A673 (cell line): ENCODE measurements at regions not wholly inside any gene's neighbourhood (a gene's known extent, or its start where the extent isn't known, plus 50 kb on each side); places are given as distances from the start of the nearest gene placed in this dataset.

ENCODE experiments used
- BruUV-seq: library from RNA; stranded (reverse); fragments of 400-500 nt; replicated peaks from 2 replicates; lab custom pipeline; 2021; lab: Mats Ljungman, UMichigan
- CTCF ChIA-PET: fragments of 300-600 bp; sonication (Branson Sonifier 250); formaldehyde crosslinking; loops from one replicate; lab custom pipeline; 2022; ENCODE audit warnings: antibody characterized with exemption; lab: Charles Lee
- POLR2A ChIA-PET: fragments of 300-600 bp; sonication (Branson Sonifier 250); formaldehyde crosslinking; loops from one replicate; lab custom pipeline; 2022; ENCODE audit warnings: antibody characterized with exemption; ENCODE audit not compliant: low non-redundant PET; lab: Charles Lee
- DNase-seq: peaks from one replicate; pipeline ENCODE4 v3.0.0-alpha.2; 2015; ENCODE audit warnings: low spot score
- H3K27ac ChIP-seq: fragments of 200-600 bp; sonication (generic); 2 replicates; pipeline ENCODE4 v1.5.1; 2016; ENCODE audit warnings: mixed run types, low read depth, mild to moderate bottlenecking, mixed read lengths, antibody characterized with exemption, low read length; ENCODE audit not compliant: poor library complexity, severe bottlenecking
- H3K27me3 ChIP-seq: fragments of 200-600 bp; sonication (generic); replicated peaks from 2 replicates; pipeline ENCODE4 v1.6.1; 2017; ENCODE audit warnings: mixed run types, low read depth, mild to moderate bottlenecking, mixed read lengths, antibody characterized with exemption, low read length; ENCODE audit not compliant: insufficient read depth, poor library complexity
- H3K36me3 ChIP-seq: fragments of 200-600 bp; sonication (generic); 2 replicates; pipeline ENCODE4 v1.6.1; 2016; ENCODE audit warnings: mixed run types, mild to moderate bottlenecking, mixed read lengths, antibody characterized with exemption, low read length; ENCODE audit not compliant: insufficient read depth, poor library complexity, severe bottlenecking
- H3K4me1 ChIP-seq: fragments of 200-600 bp; sonication (generic); 2 replicates; pipeline ENCODE4 v1.6.1; 2017; ENCODE audit warnings: mixed run types, mild to moderate bottlenecking, mixed read lengths, antibody characterized with exemption, low read length; ENCODE audit not compliant: insufficient read depth, poor library complexity, severe bottlenecking
- H3K4me3 ChIP-seq: fragments of 200-600 bp; sonication (generic); 2 replicates; pipeline ENCODE4 v1.5.1; 2016; ENCODE audit warnings: low read depth, mixed run types, mild to moderate bottlenecking, mixed read lengths, low read length; ENCODE audit not compliant: poor library complexity, severe bottlenecking
- H3K9me3 ChIP-seq: fragments of 200-600 bp; sonication (generic); 2 replicates; pipeline ENCODE4 v1.6.1; 2016; ENCODE audit warnings: mixed run types, low read depth, mild to moderate bottlenecking, mixed read lengths, antibody characterized with exemption, low read length; ENCODE audit not compliant: poor library complexity, severe bottlenecking
- EZH2 ChIP-seq: fragments of 200-600 bp; sonication (generic); IDR thresholded peaks from 2 replicates; pipeline ENCODE4 v1.6.1; 2017; ENCODE audit warnings: borderline replicate concordance, low read depth, mild to moderate bottlenecking, mixed read lengths, antibody characterized with exemption, low read length; ENCODE audit not compliant: poor library complexity, severe bottlenecking
- intact Hi-C: fragments of 100-400 bp; cut with micrococcal nuclease; formaldehyde crosslinking; loops from one replicate; pipeline ENCODE4 v1.10.0; 2022; ENCODE audit not compliant: unreplicated experiment
- TF ChIP-seq, protein P1 (sequence below): fragments of 300-800, 200-600 bp; sonication (generic); conservative IDR thresholded peaks from 2 replicates; pipeline ENCODE4 v1.5.1; 2017; ENCODE audit warnings: low read depth, mild to moderate bottlenecking, antibody characterized with exemption, low read length, moderate library complexity, mixed read lengths

DNA sequence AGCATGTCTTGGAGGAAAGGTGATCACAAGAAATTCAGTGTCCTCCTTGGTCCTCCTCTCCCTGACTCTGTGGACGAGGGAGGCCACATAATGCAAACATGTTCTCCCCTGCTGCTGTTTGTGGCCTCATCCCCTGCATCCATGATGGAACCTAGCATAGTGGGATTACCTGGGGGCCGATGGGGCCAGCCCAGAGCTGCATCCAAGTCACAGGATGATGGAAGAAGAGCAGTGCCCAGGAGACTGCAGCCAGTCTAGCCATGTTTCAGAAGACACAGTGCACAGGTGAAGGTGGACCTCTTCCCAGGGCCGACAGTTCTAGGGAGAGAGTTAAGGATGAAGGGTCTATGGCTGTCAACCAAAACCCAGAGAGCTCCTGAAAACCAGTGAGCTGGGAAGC lies 213.6 kb upstream of the B3GAT1 start:
- intact Hi-C loops, result no loop called here
- Histone ChIP-seq H3K36me3 (no peaks in the 10 kb centered on the region), H3K4me3 (no peak overlapping the region), H3K27me3 (peaks cover 10% of the 10 kb centered on the region), H3K9me3 (no peaks in the 10 kb centered on the region), H3K4me1 (no peaks in the 10 kb centered on the region), H3K27ac (no peak overlapping the region)
- ChIA-PET POLR2A (interaction anchor here (0.5 kb wide), 1 partner anchor 10 kb away, joined by 4 read pairs; no protein-coding TSS in a partner anchor), CTCF (no interaction called here)
- TF ChIP-seq EZH2, result no peak
- TF ChIP-seq, protein P1, sequence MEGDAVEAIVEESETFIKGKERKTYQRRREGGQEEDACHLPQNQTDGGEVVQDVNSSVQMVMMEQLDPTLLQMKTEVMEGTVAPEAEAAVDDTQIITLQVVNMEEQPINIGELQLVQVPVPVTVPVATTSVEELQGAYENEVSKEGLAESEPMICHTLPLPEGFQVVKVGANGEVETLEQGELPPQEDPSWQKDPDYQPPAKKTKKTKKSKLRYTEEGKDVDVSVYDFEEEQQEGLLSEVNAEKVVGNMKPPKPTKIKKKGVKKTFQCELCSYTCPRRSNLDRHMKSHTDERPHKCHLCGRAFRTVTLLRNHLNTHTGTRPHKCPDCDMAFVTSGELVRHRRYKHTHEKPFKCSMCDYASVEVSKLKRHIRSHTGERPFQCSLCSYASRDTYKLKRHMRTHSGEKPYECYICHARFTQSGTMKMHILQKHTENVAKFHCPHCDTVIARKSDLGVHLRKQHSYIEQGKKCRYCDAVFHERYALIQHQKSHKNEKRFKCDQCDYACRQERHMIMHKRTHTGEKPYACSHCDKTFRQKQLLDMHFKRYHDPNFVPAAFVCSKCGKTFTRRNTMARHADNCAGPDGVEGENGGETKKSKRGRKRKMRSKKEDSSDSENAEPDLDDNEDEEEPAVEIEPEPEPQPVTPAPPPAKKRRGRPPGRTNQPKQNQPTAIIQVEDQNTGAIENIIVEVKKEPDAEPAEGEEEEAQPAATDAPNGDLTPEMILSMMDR, result no peak
- no peak for DNase-seq
- no TSS peak for BruUV-seq

DNA sequence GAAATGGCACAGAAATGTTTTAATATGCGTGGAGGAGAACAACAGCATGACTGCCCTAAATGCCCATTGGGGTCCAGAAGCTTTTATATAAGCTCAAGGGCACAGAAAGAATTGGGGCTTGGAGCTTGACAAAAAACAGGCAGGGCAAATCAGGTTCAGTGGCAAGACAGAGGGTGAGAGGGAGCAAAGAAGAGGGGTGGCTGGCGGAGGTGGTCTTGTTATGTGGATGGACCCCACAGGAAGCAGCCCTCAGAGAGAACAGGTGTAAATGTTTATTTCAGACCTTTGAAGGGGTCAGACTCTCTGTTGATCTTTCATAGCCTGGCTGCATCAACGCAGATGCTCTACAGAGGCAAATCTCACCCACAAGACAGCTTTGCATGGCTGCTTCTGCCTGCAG lies 213.1 kb upstream of the B3GAT1 start:
- no peak for TF ChIP-seq EZH2
- TF ChIP-seq, protein P1, result no peak
- no peaks in the 10 kb centered on the region for H3K36me3 ChIP-seq
- H3K4me3 ChIP-seq, result no peak overlapping the region
- ChIA-PET POLR2A (interaction anchor here (0.5 kb wide), 1 partner anchor 9 kb away, joined by 4 read pairs; no protein-coding TSS in a partner anchor), CTCF (no interaction called here)
- no TSS peak for BruUV-seq
- no peaks in the 10 kb centered on the region for H3K4me1 ChIP-seq
- H3K9me3 ChIP-seq, result no peaks in the 10 kb centered on the region
- no peak for DNase-seq
- H3K27ac ChIP-seq, result no peak overlapping the region
- intact Hi-C loops, result no loop called here
- peaks cover 10% of the 10 kb centered on the region for H3K27me3 ChIP-seq

- CTCF ChIA-PET, result interaction anchor here (0.6 kb wide), 1 partner anchor 371 kb away, joined by 5 read pairs; no protein-coding TSS in a partner anchor
- H3K36me3 ChIP-seq, result no peaks in the 10 kb centered on the region
- H3K4me1 ChIP-seq, result no peaks in the 10 kb centered on the region
- POLR2A ChIA-PET, result no interaction called here
- TF ChIP-seq EZH2, result no peak
- TF ChIP-seq, protein P1, result no peak
- intact Hi-C loops, result no loop called here
- no peak overlapping the region for H3K4me3 ChIP-seq
- no TSS peak for BruUV-seq
- H3K27ac ChIP-seq, result no peak overlapping the region
- H3K9me3 ChIP-seq, result no peaks in the 10 kb centered on the region
- H3K27me3 ChIP-seq, result peaks cover 10% of the 10 kb centered on the region
- no peak for DNase-seq
These were observed 212.3 kb upstream of the B3GAT1 start for GRCh38 chr11:134624166-134624920.
